PC-3 (cell line): ENCODE measurements at regions not wholly inside any gene's neighbourhood (a gene's known extent, or its start where the extent isn't known, plus 50 kb on each side); places are given as distances from the start of the nearest gene placed in this dataset.

ENCODE experiments used
- ATAC-seq: fragments of 200-7000 bp; cut with Tn5 transposase; 2 replicates; pipeline ENCODE4 v1.9.1; 2020; ENCODE audit warnings: mild to moderate bottlenecking, moderate library complexity
- BruUV-seq: library from RNA; stranded (reverse); fragments of 400-500 nt; replicated peaks from 2 replicates; lab custom pipeline; 2021; lab: Mats Ljungman, UMichigan
- CTCF ChIA-PET: fragments of 300-600 bp; sonication (Branson Sonifier 250); formaldehyde crosslinking; loops from one replicate; lab custom pipeline; 2022; ENCODE audit warnings: antibody characterized with exemption; lab: Charles Lee
- POLR2A ChIA-PET: fragments of 300-600 bp; sonication (Branson Sonifier 250); formaldehyde crosslinking; loops from one replicate; lab custom pipeline; 2022; ENCODE audit warnings: antibody characterized with exemption; ENCODE audit not compliant: unreplicated experiment; lab: Charles Lee
- DNase-seq: peaks from one replicate; pipeline ENCODE4 v3.0.0-alpha.2; 2015
- H2AFZ ChIP-seq: fragments of 300-600 bp; sonication (generic); 2 replicates; pipeline ENCODE4 v1.6.0; 2016; ENCODE audit warnings: antibody characterized with exemption, low read length
- H3F3A ChIP-seq: fragments of 300-600 bp; sonication (generic); one replicate; pipeline ENCODE4 v1.6.0; 2017; ENCODE audit warnings: antibody characterized with exemption, low read length, control low read depth, mild to moderate bottlenecking; ENCODE audit not compliant: unreplicated experiment
- H3K27ac ChIP-seq: fragments of 300-600 bp; sonication (generic); 2 replicates; pipeline ENCODE4 v1.5.1; 2016; ENCODE audit warnings: mild to moderate bottlenecking, low read length
- H3K27me3 ChIP-seq: fragments of 300-600 bp; sonication (generic); 2 replicates; pipeline ENCODE4 v1.6.1; 2016; ENCODE audit warnings: low read length, mixed read lengths
- H3K36me3 ChIP-seq: fragments of 300-600 bp; sonication (generic); 2 replicates; pipeline ENCODE4 v1.6.1; 2016; ENCODE audit warnings: low read depth, mixed run types, low read length, mixed read lengths
- H3K4me1 ChIP-seq: fragments of 300-600 bp; sonication (generic); 2 replicates; pipeline ENCODE4 v1.5.1; 2016; ENCODE audit warnings: low read length; ENCODE audit not compliant: insufficient read depth
- H3K4me2 ChIP-seq: fragments of 300-600 bp; sonication (generic); 2 replicates; pipeline ENCODE4 v1.6.0; 2016; ENCODE audit warnings: low read length
- H3K4me3 ChIP-seq: fragments of 300-600 bp; sonication (generic); 2 replicates; pipeline ENCODE4 v1.5.1; 2016; ENCODE audit warnings: mild to moderate bottlenecking, low read length, mixed read lengths
- H3K79me2 ChIP-seq: fragments of 300-600 bp; sonication (generic); 2 replicates; pipeline ENCODE4 v1.6.1; 2017; ENCODE audit warnings: low read length, mixed read lengths
- H3K9ac ChIP-seq: fragments of 300-600 bp; sonication (generic); 2 replicates; pipeline ENCODE4 v1.6.0; 2016; ENCODE audit warnings: mild to moderate bottlenecking, low read length
- H3K9me2 ChIP-seq: fragments of 300-600 bp; sonication (generic); replicated peaks from 2 replicates; pipeline ENCODE4 v1.6.1; 2016; ENCODE audit warnings: mixed run types, low read length, mixed read lengths
- H3K9me3 ChIP-seq: fragments of 300-600 bp; sonication (generic); 2 replicates; pipeline ENCODE4 v1.6.1; 2016; ENCODE audit warnings: low read length, mixed read lengths
- H4K20me1 ChIP-seq: fragments of 300-600 bp; sonication (generic); 2 replicates; pipeline ENCODE4 v1.6.1; 2016; ENCODE audit warnings: low read length, mixed read lengths
- EZH2 ChIP-seq: fragments of 300-600 bp; sonication (generic); IDR thresholded peaks from one replicate; pipeline ENCODE4 v1.6.1; 2017; ENCODE audit warnings: antibody characterized with exemption, mild to moderate bottlenecking, low read length; ENCODE audit not compliant: unreplicated experiment
- EZH2phosphoT487 ChIP-seq: fragments of 300-600 bp; sonication (generic); IDR thresholded peaks from 2 replicates; pipeline ENCODE4 v1.6.1; 2018; ENCODE audit warnings: mild to moderate bottlenecking, antibody characterized with exemption, low read length, borderline replicate concordance
- intact Hi-C: fragments of 100-400 bp; cut with micrococcal nuclease; formaldehyde crosslinking; loops from 2 replicates; pipeline ENCODE4 v1.9.0; 2023
- TF ChIP-seq, protein P1 (sequence below): fragments of 300-600 bp; sonication (generic); conservative IDR thresholded peaks from 2 replicates; pipeline ENCODE4 v1.5.1; 2017; ENCODE audit warnings: antibody characterized with exemption, low read depth, mild to moderate bottlenecking, low read length

DNA sequence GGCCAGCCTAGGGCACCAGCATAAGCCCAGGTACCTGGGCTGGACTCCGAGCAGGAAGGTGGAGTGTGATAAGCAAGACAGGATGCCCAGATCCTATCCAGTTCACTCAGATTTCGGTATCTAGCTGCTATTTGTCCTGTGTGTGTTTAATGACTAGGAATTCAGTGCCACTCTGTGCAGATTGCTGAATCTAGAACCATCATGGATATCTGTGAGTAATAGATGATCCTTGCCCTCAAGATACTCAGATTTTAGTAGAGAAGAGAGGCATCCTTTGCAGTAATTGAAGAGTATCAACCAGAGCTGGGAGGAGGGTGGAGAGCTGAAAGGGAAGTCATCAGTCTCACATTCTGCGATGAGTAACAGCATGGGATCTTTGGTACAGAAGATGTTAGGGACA is 155.0 kb upstream of the ARID1B start:
- H3K27ac ChIP-seq: no peak overlapping the region
- H3K4me3 ChIP-seq: no peak overlapping the region
- intact Hi-C loops: no loop called here
- DNase-seq (no peak), ATAC-seq (no peak)
- no peaks in the 10 kb centered on the region for H4K20me1 ChIP-seq
- H3K9me2 ChIP-seq: no peaks in the 10 kb centered on the region
- H3K36me3 ChIP-seq: no peaks in the 10 kb centered on the region
- no TSS peak for BruUV-seq
- POLR2A ChIA-PET: interaction anchor here (0.6 kb wide), 1 partner anchor 1915 kb away, joined by 6 read pairs; no protein-coding TSS in a partner anchor
- no peaks in the 10 kb centered on the region for H3F3A ChIP-seq
- no peak for TF ChIP-seq EZH2
- TF ChIP-seq EZH2phosphoT487: no peak
- TF ChIP-seq, protein P1, sequence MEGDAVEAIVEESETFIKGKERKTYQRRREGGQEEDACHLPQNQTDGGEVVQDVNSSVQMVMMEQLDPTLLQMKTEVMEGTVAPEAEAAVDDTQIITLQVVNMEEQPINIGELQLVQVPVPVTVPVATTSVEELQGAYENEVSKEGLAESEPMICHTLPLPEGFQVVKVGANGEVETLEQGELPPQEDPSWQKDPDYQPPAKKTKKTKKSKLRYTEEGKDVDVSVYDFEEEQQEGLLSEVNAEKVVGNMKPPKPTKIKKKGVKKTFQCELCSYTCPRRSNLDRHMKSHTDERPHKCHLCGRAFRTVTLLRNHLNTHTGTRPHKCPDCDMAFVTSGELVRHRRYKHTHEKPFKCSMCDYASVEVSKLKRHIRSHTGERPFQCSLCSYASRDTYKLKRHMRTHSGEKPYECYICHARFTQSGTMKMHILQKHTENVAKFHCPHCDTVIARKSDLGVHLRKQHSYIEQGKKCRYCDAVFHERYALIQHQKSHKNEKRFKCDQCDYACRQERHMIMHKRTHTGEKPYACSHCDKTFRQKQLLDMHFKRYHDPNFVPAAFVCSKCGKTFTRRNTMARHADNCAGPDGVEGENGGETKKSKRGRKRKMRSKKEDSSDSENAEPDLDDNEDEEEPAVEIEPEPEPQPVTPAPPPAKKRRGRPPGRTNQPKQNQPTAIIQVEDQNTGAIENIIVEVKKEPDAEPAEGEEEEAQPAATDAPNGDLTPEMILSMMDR: no peak
- H3K9me3 ChIP-seq: no peaks in the 10 kb centered on the region
- CTCF ChIA-PET: no interaction called here
- H3K27me3 ChIP-seq: no peaks in the 10 kb centered on the region
- H3K79me2 ChIP-seq: no peaks in the 10 kb centered on the region
- H2AFZ ChIP-seq: no peak overlapping the region
- no peak overlapping the region for H3K9ac ChIP-seq
- no peaks in the 10 kb centered on the region for H3K4me1 ChIP-seq
- no peak overlapping the region for H3K4me2 ChIP-seq

DNA sequence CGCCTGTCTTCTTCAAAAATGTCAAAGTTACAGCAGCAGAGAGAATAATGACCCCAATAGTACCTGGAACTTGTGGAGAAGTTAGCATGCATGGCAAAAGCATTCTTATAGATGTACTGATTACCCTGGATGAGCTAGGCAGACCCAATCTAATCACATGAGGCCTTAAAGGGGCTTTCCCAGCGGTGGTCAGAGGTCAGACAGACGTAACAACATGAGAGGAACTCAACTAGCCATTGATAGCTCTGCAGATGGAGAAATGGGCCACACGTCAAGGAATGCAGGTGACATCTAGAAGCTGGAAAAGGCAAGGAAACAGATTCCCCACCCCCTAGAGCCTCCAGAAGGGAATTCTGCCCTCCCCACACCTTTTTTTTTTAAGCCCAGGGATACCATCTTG is 156.8 kb upstream of the ARID1B start:
- no peaks in the 10 kb centered on the region for H3K36me3 ChIP-seq
- H3F3A ChIP-seq: no peaks in the 10 kb centered on the region
- no peak overlapping the region for H3K4me2 ChIP-seq
- DNase-seq (no peak), ATAC-seq (no peak)
- H2AFZ ChIP-seq: no peak overlapping the region
- no peak overlapping the region for H3K9ac ChIP-seq
- H3K27me3 ChIP-seq: no peaks in the 10 kb centered on the region
- intact Hi-C loops: no loop called here
- no peaks in the 10 kb centered on the region for H3K9me2 ChIP-seq
- ChIA-PET CTCF (no interaction called here), POLR2A (no interaction called here)
- no TSS peak for BruUV-seq
- H3K9me3 ChIP-seq: no peaks in the 10 kb centered on the region
- TF ChIP-seq, protein P1: no peak
- TF ChIP-seq EZH2phosphoT487 (no peak), EZH2 (no peak)
- H4K20me1 ChIP-seq: no peaks in the 10 kb centered on the region
- no peak overlapping the region for H3K27ac ChIP-seq
- no peak overlapping the region for H3K4me3 ChIP-seq
- H3K4me1 ChIP-seq: no peaks in the 10 kb centered on the region
- no peaks in the 10 kb centered on the region for H3K79me2 ChIP-seq

DNA sequence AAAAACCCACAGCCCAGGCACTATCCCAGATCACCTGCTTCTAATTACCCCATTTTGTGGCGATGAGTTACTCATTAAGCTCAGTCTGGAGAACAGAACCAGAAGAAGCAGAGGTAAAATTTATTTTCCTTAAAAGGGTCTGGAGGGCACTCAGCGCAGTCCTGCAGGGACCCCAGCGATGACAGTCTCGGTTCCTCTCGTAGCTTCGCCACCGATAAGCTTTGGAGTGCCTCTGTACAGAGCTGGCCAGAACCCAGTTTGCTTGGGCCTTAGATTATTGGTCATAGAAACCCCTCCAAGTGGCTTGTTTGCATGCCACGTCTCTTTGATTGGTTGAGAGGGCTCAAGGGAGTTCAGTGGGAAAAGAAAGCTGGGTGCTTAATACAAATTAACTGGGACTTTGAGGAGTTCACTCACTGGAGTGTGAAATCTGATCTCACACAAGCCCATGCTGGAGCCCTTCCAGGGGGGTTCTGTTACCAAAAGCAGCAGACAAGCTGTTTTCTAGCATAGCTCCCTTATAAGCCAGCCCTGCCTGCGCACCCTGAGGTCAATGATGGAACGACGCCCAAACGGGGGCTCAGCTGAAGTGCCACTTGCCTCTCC is 158.5 kb upstream of the ARID1B start:
- intact Hi-C loops: no loop called here
- Histone ChIP-seq H3K36me3 (no peaks in the 10 kb centered on the region), H3K9me3 (no peaks in the 10 kb centered on the region), H3K9ac (no peak overlapping the region), H3K79me2 (no peaks in the 10 kb centered on the region), H3K27ac (no peak overlapping the region), H3K27me3 (no peaks in the 10 kb centered on the region), H3K9me2 (no peaks in the 10 kb centered on the region), H3F3A (no peaks in the 10 kb centered on the region), H3K4me3 (no peak overlapping the region), H4K20me1 (no peaks in the 10 kb centered on the region), H3K4me2 (no peak overlapping the region), H3K4me1 (no peaks in the 10 kb centered on the region), H2AFZ (no peak overlapping the region)
- CTCF ChIA-PET: no interaction called here
- no peak for ATAC-seq
- BruUV-seq: no TSS peak
- POLR2A ChIA-PET: no interaction called here
- DNase-seq: no peak
- TF ChIP-seq EZH2phosphoT487 (no peak), EZH2 (no peak)
- TF ChIP-seq, protein P1: no peak
